ENCODE measurements at regions not wholly inside any gene's neighbourhood (a gene's known extent, or its start where the extent isn't known, plus 50 kb on each side); places are given as distances from the start of the nearest gene placed in this dataset.

DNA sequence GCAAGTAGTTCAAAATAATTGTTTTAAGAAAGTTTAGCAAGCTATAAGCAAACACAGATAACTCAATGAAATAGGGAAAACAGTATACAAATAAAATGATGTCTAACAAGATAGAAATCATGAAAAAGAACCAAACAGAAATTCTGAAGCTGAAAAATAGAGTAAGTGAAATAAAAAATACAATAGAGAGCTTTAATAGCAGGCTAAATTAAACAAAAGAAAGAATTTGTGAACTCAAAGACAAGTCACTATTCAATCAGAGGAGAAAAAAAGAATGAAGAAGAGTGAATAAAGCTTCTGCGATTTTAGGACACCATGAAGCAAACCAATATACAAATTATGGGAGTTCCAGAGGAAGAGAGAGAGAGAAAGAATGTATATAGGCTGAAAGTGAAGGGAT, 576.8 kb downstream of the STK39 start:
- peaks cover 0 to 2% of the 10 kb centered on the region in 2 donors for H3K9me3 ChIP-seq
- H3K27me3 ChIP-seq: no peaks in the 10 kb centered on the region
- intact Hi-C loops (cut with DNase I; ENCODE audit: low total_unique reads): no loop called here
- no peak for TF ChIP-seq POLR2A (IDR thresholded peaks at IDR 0.05)
- TF ChIP-seq, protein P1, sequence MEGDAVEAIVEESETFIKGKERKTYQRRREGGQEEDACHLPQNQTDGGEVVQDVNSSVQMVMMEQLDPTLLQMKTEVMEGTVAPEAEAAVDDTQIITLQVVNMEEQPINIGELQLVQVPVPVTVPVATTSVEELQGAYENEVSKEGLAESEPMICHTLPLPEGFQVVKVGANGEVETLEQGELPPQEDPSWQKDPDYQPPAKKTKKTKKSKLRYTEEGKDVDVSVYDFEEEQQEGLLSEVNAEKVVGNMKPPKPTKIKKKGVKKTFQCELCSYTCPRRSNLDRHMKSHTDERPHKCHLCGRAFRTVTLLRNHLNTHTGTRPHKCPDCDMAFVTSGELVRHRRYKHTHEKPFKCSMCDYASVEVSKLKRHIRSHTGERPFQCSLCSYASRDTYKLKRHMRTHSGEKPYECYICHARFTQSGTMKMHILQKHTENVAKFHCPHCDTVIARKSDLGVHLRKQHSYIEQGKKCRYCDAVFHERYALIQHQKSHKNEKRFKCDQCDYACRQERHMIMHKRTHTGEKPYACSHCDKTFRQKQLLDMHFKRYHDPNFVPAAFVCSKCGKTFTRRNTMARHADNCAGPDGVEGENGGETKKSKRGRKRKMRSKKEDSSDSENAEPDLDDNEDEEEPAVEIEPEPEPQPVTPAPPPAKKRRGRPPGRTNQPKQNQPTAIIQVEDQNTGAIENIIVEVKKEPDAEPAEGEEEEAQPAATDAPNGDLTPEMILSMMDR (IDR thresholded peaks at IDR 0.05): no peak
- H3K27ac ChIP-seq: no peak overlapping the region
- no peak for DNase-seq
- no peaks in the 10 kb centered on the region for H3K36me3 ChIP-seq
- no peak overlapping the region for H3K4me3 ChIP-seq
- no peaks in the 10 kb centered on the region for H3K4me1 ChIP-seq

DNA sequence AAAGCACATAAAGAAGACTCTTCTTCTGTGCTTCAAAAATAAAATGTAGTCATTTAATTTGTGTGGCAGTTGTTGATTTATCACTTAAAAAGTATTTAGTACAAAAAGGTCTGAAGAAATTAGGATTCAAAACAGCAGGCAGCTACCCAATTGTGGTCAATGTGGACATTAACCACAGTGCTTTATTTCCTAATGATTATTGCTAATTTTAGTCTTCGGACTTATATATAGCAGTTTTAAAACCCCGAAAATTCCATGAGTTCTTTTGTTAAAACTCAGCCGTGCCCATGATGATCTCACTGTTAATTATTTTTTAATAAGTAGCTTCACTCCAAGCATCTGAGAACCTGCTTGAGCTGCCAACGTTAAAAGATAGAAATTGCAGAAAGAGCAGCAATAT, 594.3 kb downstream of the STK39 start:
- no peak overlapping the region for H3K4me3 ChIP-seq
- TF ChIP-seq, protein P1 (IDR thresholded peaks at IDR 0.05): no peak
- TF ChIP-seq POLR2A (IDR thresholded peaks at IDR 0.05): no peak
- intact Hi-C loops (cut with DNase I; ENCODE audit: low total_unique reads): no loop called here
- no peak for DNase-seq
- H3K4me1 ChIP-seq: no peaks in the 10 kb centered on the region
- no peaks in the 10 kb centered on the region for H3K36me3 ChIP-seq
- H3K27ac ChIP-seq: no peak overlapping the region
- no peaks in the 10 kb centered on the region for H3K27me3 ChIP-seq
- H3K9me3 ChIP-seq: no peaks in the 10 kb centered on the region

DNA sequence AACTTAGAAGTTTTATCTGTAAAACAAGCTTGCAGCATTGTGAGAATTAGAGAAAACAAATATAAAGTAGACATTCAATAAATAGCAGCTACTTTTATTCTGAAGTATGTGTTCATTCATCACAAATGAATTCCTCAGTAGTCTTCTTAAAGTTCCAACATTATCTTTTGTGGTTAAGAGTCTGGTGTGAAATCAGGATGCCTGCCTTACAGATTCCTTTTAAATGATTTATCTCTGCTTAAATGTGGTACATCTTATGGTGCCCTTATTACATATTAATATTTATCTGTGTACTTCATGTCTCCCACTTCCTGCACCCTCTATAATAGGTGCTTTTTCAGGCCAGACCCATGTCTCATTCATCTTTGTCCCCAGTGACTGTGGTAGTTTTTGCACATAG, 595.0 kb downstream of the STK39 start:
- TF ChIP-seq, protein P1 (IDR thresholded peaks at IDR 0.05): no peak
- TF ChIP-seq POLR2A (IDR thresholded peaks at IDR 0.05): no peak
- no peaks in the 10 kb centered on the region for H3K4me1 ChIP-seq
- DNase-seq: no peak
- H3K4me3 ChIP-seq: no peak overlapping the region
- no peaks in the 10 kb centered on the region for H3K9me3 ChIP-seq
- no peaks in the 10 kb centered on the region for H3K36me3 ChIP-seq
- intact Hi-C loops (cut with DNase I; ENCODE audit: low total_unique reads): no loop called here
- no peak overlapping the region for H3K27ac ChIP-seq
- H3K27me3 ChIP-seq: no peaks in the 10 kb centered on the region

DNA sequence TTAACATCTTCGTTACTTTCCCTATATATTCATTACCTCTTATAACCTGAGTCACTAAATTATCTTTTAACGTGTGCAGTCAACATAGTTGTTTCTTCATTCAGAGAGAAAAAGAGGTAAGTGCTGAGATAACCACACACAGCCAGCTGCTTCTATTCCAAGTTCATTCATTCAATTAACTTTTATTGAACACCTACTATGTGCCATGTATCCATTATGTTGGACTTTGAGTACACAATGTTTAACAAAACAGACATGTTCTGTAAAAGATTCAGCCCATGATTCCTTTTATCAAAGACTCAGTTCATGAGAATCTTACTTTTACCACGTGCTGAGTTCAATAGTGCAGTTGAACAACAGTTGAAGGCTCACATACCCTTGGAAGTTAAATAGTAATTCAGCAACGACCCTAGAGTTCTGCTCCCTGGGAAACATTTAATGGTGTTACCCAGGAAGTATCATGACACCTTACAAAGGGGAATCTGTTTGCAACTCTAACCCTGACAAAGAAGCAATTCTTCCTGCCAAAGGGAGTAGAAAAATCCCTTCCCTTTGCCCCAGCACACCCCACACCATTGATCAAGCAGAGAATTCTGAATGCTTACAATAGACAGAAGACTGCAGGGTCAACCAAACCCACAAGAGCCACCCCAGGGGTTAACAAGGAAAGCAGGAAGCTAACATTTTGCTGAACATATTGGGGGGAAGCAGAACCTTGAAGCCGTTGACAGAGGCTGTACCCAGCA, 595.8 kb downstream of the STK39 start:
- Histone ChIP-seq H3K27me3 (no peaks in the 10 kb centered on the region), H3K27ac (no peak overlapping the region), H3K36me3 (no peaks in the 10 kb centered on the region), H3K4me3 (no peak overlapping the region), H3K9me3 (no peaks in the 10 kb centered on the region), H3K4me1 (no peaks in the 10 kb centered on the region)
- TF ChIP-seq POLR2A (IDR thresholded peaks at IDR 0.05): no peak
- TF ChIP-seq, protein P1 (IDR thresholded peaks at IDR 0.05): no peak
- DNase-seq: no peak
- intact Hi-C loops (cut with DNase I; ENCODE audit: low total_unique reads): no loop called here

DNA sequence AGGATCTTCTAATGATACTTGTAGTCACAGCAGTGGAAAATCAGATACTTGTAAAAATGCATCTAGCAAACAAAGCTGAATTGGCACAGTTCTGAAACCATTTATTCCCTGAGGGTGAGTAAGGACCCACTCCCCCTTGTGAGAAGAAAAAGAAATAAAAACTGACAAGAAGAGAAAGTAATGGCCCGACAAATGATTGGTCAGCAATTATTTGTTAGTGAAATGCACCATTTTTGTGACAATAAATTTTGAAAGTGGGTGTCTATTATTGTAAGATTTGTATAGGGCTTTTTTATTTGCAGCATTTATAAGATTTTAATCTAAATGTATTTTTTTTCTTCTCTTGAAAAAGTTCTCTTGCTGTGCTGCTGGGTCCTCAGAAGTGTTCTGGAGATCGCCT, 600.8 kb downstream of the STK39 start:
- Histone ChIP-seq H3K4me3 (no peak overlapping the region), H3K27ac (no peak overlapping the region), H3K27me3 (no peaks in the 10 kb centered on the region), H3K36me3 (no peaks in the 10 kb centered on the region), H3K9me3 (no peaks in the 10 kb centered on the region), H3K4me1 (no peaks in the 10 kb centered on the region)
- TF ChIP-seq, protein P1 (IDR thresholded peaks at IDR 0.05): no peak
- no peak for TF ChIP-seq POLR2A (IDR thresholded peaks at IDR 0.05)
- no peak for DNase-seq
- intact Hi-C loops (cut with DNase I; ENCODE audit: low total_unique reads): no loop called here
